ENCODE measurements at regions not wholly inside any gene's neighbourhood (a gene's known extent, or its start where the extent isn't known, plus 50 kb on each side); places are given as distances from the start of the nearest gene placed in this dataset.

DNA sequence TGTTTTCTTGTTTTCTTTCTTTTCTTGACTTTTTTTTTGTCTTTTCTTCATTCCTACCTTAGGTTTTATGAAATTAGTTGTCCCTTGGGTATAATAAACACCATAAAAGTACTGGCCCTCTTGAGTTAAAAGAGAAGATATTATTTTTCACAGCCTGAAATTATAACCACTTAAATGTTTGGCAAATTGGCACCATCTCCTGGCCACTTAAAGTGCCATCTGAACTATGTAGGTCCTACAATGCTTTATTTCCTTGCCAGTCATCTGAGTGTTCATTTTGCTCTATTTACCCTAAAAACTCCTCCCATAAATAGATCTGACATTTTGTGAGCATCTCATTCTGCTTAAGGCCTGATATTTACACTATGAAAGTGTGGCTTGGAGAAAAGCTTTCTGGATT, 98.9 kb upstream of the PRKCQ start:
- TF ChIP-seq ZNF384 (IDR thresholded peaks at IDR 0.05) (no peak), LEF1 (IDR thresholded peaks at IDR 0.05; ENCODE audit: borderline replicate concordance) (no peak)

Data from HEK293T (cell line).